HG02840 (cell line): ENCODE measurements at regions not wholly inside any gene's neighbourhood (a gene's known extent, or its start where the extent isn't known, plus 50 kb on each side); places are given as distances from the start of the nearest gene placed in this dataset.
A peak's percentile ranks its signal among the peaks of the same experiment; 100 is the strongest.

Source experiments
- ATAC-seq: cut with Tn5 transposase; IDR thresholded peaks from one replicate; pipeline ENCODE4 v1.9.1; 2021; ENCODE audit warnings: mild to moderate bottlenecking, moderate library complexity, moderate number of reproducible peaks; ENCODE audit not compliant: unreplicated experiment, low FRiP score

- no peak for ATAC-seq
These were observed 69.7 kb downstream of the PSMB1 start for GRCh38 chr6:170483413-170483812.

DNA sequence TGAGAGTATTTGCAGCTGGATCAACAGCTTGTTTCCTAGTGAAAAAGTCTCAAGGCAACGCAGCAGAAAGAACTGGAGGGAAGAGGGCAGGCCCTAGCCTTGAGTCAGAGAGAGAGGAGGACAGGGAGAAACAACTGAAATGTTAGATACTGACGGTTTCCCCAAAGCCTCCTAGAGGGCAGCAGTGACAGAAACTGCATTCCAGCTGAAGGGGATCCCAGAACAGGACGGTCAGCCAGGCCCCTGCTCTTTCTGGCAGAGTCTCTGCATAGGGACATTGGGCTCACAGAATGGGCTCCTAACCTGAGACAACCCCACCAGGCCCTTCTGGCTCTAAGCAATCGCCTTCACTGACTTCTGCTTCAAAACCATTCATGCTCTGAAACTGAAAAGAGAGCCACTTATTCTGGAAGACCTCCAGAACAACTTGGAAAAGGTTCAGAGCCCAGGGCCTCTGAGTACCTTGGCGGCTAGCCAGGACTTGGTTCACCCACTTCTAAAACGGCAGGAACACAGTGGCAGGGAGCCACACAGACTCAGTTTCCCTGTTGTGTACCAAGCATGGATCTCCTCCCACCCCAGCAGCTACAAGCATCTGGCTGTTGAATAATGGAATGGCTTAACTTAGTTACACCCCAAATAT is 72.9 kb downstream of the PSMB1 start:
- ATAC-seq, result no peak

DNA sequence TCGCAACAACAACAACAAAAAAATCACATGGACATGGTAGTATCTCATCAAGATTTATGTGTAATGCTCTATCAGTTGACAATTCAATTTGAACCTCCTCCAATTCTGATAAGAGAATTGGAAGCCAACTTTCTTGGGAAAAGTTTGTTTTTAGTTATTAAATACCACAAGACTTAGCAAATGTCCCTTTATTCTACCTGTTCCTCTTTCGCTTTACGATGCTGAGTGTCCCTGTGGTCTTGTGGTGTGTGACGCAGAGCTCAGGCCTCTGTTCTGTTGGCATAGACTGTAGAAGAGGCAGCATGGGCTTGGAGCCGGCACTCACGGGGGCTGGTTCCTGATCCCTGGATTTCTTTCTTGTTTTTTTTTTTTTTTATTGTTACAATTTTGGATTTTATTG is 76.7 kb downstream of the PSMB1 start:
- no peak for ATAC-seq

GRCh38 chr6:170475118-170475517 is 78.0 kb downstream of the PSMB1 start:
- no peak for ATAC-seq

DNA sequence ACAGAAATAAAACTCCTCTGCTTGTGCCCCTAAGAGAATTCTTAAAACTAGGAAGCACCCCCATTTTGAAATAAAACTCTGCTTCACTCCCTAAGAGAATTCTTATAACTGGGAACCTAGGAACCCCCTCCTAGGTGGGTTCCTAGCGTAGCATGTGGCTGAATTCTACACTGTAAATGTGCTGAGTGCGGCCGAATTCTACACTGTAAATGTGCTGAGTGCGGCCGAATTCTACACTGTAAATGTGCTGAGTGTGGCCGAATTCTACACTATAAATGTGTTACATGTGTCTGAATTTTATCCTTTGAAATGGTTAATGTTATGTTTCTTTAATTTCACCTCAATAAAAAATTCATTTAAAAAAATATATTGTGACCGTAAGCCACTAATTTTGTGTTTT is 79.3 kb downstream of the PSMB1 start:
- no peak for ATAC-seq

- no peak for ATAC-seq
These were observed 79.8 kb downstream of the PSMB1 start for GRCh38 chr6:170473301-170473717.

GRCh38 chr6:170471491-170471890 is 81.6 kb downstream of the PSMB1 start:
- no peak for ATAC-seq

DNA sequence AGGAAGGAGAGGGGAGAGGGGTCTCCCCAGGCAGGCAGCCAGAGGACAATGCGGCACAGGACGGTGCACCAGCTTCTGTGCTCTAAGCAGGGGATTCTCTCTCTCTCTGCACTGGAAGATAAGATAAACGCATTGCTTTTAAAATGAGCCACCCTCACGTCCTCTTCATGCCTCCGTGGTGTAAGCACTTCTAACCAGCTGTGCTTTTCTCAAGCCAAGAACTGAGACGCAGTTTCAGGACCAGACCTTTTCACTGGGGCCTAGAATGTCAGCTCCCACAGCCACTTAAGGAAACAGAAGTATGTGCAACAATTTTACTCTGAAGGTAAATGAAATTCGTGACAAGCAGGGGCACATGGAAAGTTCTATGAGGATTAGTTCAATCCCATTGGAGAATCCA is 82.4 kb downstream of the PSMB1 start:
- no peak for ATAC-seq

- no peak for ATAC-seq
These were observed 88.6 kb downstream of the PSMB1 start for GRCh38 chr6:170464524-170464979.

- ATAC-seq, result no peak
These were observed 89.0 kb downstream of the PSMB1 start for GRCh38 chr6:170464080-170464479.

- ATAC-seq, result no peak
These were observed 89.9 kb downstream of the PSMB1 start for GRCh38 chr6:170463101-170463721.

DNA sequence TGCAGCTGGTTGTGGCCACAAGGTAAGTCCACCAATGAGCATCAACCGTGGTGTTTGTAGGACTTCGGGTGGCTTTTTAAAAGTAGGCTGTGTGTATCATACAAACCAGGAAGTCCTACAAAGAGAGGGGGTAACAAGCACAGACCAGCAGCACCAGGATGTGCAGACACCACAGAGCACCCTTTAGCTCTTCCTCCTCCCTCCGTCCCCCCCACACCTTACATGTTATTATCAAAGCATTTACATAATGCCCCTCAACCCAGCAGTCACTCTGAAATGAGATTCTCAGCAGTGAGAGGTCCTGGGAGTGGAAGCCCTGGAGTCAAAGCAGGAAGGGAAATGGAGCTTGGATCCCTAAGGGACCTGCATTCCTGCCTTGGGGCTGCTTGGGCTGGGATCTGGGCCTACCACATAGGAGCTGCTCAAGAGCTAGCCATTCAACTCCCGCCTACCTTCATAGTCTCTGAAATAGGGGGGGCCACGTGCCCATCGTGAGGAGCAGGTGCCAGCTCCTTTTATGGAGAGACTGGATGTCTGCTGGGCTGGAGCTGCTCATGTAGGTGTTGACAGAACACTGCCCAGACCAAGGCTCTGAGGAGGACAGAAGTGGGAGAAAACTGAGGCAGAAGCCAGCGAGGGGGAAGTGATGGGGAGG is 90.6 kb downstream of the PSMB1 start:
- ATAC-seq, result no peak

DNA sequence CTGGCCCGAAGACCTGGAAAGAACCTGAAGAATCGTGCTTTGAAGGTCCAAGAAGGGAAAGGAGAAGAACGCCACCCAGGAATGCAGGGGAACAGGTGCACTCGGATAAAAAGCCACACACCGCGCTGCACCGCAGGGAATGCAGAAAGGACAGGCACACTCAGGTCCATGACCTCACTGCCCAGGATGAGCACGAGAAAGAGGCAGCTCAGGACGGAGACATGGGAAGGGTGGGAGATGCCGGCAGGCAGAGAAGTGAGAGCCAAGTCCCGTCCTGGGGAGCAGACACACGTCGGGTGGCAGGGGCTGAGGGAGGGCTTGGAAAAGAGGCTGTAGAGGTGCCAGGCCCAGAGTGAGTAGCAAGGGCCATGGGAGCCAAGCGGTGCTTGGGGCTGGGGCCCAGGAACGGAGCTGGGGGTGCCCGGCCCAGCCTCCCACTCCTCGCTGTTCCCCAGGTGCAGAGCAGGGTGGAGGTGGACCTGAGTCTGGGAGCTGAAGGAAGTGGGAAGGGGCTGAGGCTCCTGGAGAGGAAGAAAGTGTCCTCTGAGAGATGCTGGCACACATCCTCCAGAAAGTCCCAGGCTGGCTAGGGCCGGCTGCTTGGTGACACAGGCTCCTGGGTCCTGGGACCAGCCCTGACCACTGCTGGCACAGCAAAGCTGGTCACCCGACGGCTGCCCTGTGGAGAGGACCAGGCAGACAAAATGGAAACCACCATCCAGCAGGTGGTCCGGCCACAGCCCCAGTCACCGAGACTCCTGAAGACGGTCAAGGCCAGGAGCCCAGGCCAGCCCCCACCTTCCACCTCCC is 91.3 kb downstream of the PSMB1 start:
- ATAC-seq, result no peak

DNA sequence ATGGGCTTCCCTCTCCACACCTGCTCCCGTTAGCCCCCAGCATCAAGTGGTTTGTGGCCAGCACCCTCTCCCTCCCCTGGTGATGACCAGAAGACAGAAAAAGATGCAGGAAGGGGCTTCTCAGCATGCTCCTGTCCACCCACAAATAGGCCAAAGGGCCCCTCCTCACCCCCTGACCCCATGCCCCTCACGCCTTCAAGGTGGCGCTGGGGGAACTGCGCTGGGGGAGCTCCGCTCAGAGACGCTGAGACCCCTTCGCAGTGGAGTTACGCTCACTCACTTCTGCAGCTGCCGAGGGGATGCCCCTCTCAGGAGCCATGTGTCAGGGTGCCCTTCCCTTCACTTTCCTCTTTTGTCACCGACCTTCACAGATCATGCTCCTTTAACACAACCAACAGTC is 92.0 kb downstream of the PSMB1 start:
- ATAC-seq, result no peak

- ATAC-seq, result no peak
These were observed 92.5 kb downstream of the PSMB1 start for GRCh38 chr6:170460641-170461040.

GRCh38 chr6:170459451-170459850 is 93.7 kb downstream of the PSMB1 start:
- peak; percentile 61 for ATAC-seq

- no peak for ATAC-seq
These were observed 96.0 kb downstream of the PSMB1 start for GRCh38 chr6:170456886-170457698.
